SU-DHL-6 (cell line): ENCODE measurements at regions not wholly inside any gene's neighbourhood (a gene's known extent, or its start where the extent isn't known, plus 50 kb on each side); places are given as distances from the start of the nearest gene placed in this dataset.

Experiments used
- H2AFZ ChIP-seq: fragments of 200-600 bp; sonication (generic); 2 replicates; pipeline ENCODE4 v1.6.1; 2014; ENCODE audit warnings: low read depth, mild to moderate bottlenecking, moderate library complexity, mixed read lengths, antibody characterized with exemption, low read length; ENCODE audit not compliant: severe bottlenecking
- H3F3A ChIP-seq: fragments of 200-600 bp; shearing (Covaris generic); 2 replicates; pipeline ENCODE4 v1.6.0; 2016; ENCODE audit warnings: antibody characterized with exemption, mild to moderate bottlenecking; ENCODE audit not compliant: insufficient read depth
- H3K27ac ChIP-seq: fragments of 200-600 bp; sonication (generic); 2 replicates; pipeline ENCODE4 v1.5.1; 2016; ENCODE audit warnings: low read depth, mild to moderate bottlenecking, low read length, moderate library complexity, mixed read lengths
- H3K27me3 ChIP-seq: fragments of 200-600 bp; sonication (generic), shearing (Covaris generic); 2 replicates; pipeline ENCODE4 v1.6.0; 2014; ENCODE audit warnings: mild to moderate bottlenecking, low read length
- H3K36me3 ChIP-seq: fragments of 200-600 bp; sonication (generic); 2 replicates; pipeline ENCODE4 v1.6.1; 2014; ENCODE audit warnings: mild to moderate bottlenecking, low read length, mixed read lengths
- H3K4me2 ChIP-seq: fragments of 300-600, 200-600 bp; shearing (Covaris generic), sonication (generic); 2 replicates; pipeline ENCODE4 v1.6.0; 2014; ENCODE audit warnings: low read length, low read depth, mild to moderate bottlenecking; ENCODE audit not compliant: poor library complexity, severe bottlenecking
- H3K4me3 ChIP-seq: fragments of 200-600 bp; sonication (generic); 2 replicates; pipeline ENCODE4 v1.5.1; 2014; ENCODE audit warnings: antibody characterized with exemption, low read length, mild to moderate bottlenecking, mixed read lengths; ENCODE audit not compliant: insufficient read depth, poor library complexity, severe bottlenecking
- H3K79me2 ChIP-seq: fragments of 200-600 bp; sonication (generic); 2 replicates; pipeline ENCODE4 v1.6.1; 2014; ENCODE audit warnings: mild to moderate bottlenecking, low read length, moderate library complexity; ENCODE audit not compliant: insufficient read depth
- H3K9ac ChIP-seq: fragments of 200-600 bp; sonication (generic); 2 replicates; pipeline ENCODE4 v1.7.0; 2014; ENCODE audit warnings: mild to moderate bottlenecking, low read length
- H3K9me2 ChIP-seq: fragments of 200-600 bp; sonication (generic); replicated peaks from 2 replicates; pipeline ENCODE4 v1.6.1; 2014; ENCODE audit warnings: low read length; ENCODE audit not compliant: insufficient read depth
- H3K9me3 ChIP-seq: fragments of 200-600 bp; sonication (generic); 2 replicates; pipeline ENCODE4 v1.6.1; 2014; ENCODE audit warnings: low read length, mixed read lengths; ENCODE audit not compliant: insufficient read depth
- H4K20me1 ChIP-seq: fragments of 200-600 bp; sonication (generic); 2 replicates; pipeline ENCODE4 v1.6.1; 2014; ENCODE audit warnings: low read depth, mild to moderate bottlenecking, antibody characterized with exemption, low read length, moderate library complexity, mixed read lengths
- CTCF ChIP-seq: fragments of 200-600 bp; sonication (generic); IDR thresholded peaks from one replicate; pipeline ENCODE4 v1.5.1; 2017; ENCODE audit warnings: antibody characterized with exemption, mild to moderate bottlenecking, low read length, moderate library complexity; ENCODE audit not compliant: insufficient read depth, poor library complexity, severe bottlenecking
- EZH2phosphoT487 ChIP-seq: fragments of 200-600 bp; sonication (generic), shearing (Covaris generic); conservative IDR thresholded peaks from 2 replicates; pipeline ENCODE4 v1.6.1; 2018; ENCODE audit warnings: mild to moderate bottlenecking, antibody characterized with exemption, low read length, moderate library complexity, mixed read lengths

GRCh38 chr13:33649212-33649878, 168.6 kb upstream of the RFC3 start:
- Histone ChIP-seq H3K79me2 (no peaks in the 10 kb centered on the region), H3K4me2 (no peak overlapping the region), H3K9me2 (no peaks in the 10 kb centered on the region), H3K27me3 (no peaks in the 10 kb centered on the region), H2AFZ (no peak overlapping the region), H3K9ac (no peak overlapping the region), H3K36me3 (no peaks in the 10 kb centered on the region), H3F3A (no peaks in the 10 kb centered on the region), H3K27ac (no peak overlapping the region), H3K4me3 (no peak overlapping the region), H3K9me3 (no peaks in the 10 kb centered on the region), H4K20me1 (no peaks in the 10 kb centered on the region)
- TF ChIP-seq EZH2phosphoT487 (no peak), CTCF (no peak)

- no peaks in the 10 kb centered on the region for H3K9me2 ChIP-seq
- no peaks in the 10 kb centered on the region for H3K79me2 ChIP-seq
- no peak overlapping the region for H2AFZ ChIP-seq
Observed at GRCh38 chr13:33651766-33652165, 166.2 kb upstream of the RFC3 start.

GRCh38 chr13:33657274-33657673, 160.7 kb upstream of the RFC3 start:
- Histone ChIP-seq H3K4me2 (no peak overlapping the region), H3K9me3 (no peaks in the 10 kb centered on the region)
- TF ChIP-seq EZH2phosphoT487, result no peak
- no peak for TF ChIP-seq CTCF

More at GRCh38 chr13:33651766-33652165, 166.2 kb upstream of the RFC3 start:
- no peak for TF ChIP-seq EZH2phosphoT487
- TF ChIP-seq CTCF, result no peak
- Histone ChIP-seq H3K4me2 (no peak overlapping the region), H3K4me3 (no peak overlapping the region), H3K36me3 (no peaks in the 10 kb centered on the region), H3F3A (no peaks in the 10 kb centered on the region), H3K9ac (no peak overlapping the region), H3K9me3 (no peaks in the 10 kb centered on the region), H3K27ac (no peak overlapping the region), H4K20me1 (no peaks in the 10 kb centered on the region), H3K27me3 (no peaks in the 10 kb centered on the region)

More at GRCh38 chr13:33657274-33657673, 160.7 kb upstream of the RFC3 start:
- no peak overlapping the region for H3K9ac ChIP-seq
- H3K9me2 ChIP-seq, result no peaks in the 10 kb centered on the region
- no peak overlapping the region for H2AFZ ChIP-seq
- H3K4me3 ChIP-seq, result no peak overlapping the region
- H4K20me1 ChIP-seq, result no peaks in the 10 kb centered on the region
- no peaks in the 10 kb centered on the region for H3K36me3 ChIP-seq
- H3K27ac ChIP-seq, result no peak overlapping the region
- no peaks in the 10 kb centered on the region for H3F3A ChIP-seq
- no peaks in the 10 kb centered on the region for H3K27me3 ChIP-seq
- no peaks in the 10 kb centered on the region for H3K79me2 ChIP-seq
